HG02763 (cell line): ENCODE measurements at regions not wholly inside any gene's neighbourhood (a gene's known extent, or its start where the extent isn't known, plus 50 kb on each side); places are given as distances from the start of the nearest gene placed in this dataset.

ENCODE experiments used
- ATAC-seq: cut with Tn5 transposase; IDR thresholded peaks from one replicate; pipeline ENCODE4 v1.9.1; 2021; ENCODE audit warnings: mild to moderate bottlenecking, moderate library complexity; ENCODE audit not compliant: unreplicated experiment

DNA sequence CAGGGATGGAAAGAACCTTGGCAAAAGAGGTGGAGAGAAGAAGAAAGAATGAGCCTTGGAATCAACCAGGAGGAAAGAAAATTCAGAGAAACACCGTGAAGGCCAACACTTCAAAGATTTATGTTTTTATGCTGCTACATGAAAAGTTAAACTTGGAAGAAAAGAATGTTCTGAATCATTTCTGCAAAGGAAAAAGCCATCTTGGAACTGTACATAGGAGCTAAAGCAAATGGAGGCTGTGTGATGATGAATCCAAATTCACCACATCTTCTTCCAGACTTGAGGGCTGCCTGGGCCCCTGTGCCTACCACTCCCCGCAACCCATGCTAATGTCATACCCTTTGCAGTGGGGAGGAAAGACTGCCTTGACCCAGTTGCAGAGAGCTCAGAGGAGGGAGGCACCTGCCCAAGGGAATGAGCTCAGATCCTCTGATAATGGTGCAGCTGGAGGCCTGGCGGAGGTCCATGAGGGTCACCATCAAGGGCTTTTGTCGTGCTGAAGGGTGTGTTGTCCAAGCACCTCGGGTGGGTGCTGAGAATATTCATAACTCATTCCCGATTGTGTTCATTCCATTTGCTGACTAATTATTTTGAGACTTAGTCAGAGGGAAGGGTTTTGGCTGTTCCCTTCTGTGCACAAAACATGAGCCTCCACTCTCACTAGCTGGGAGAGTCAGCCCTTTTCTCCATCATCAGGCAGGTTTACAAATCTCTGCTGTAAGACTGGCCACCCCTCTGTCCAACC is 245.8 kb upstream of the JAG1 start:
- no peak for ATAC-seq

DNA sequence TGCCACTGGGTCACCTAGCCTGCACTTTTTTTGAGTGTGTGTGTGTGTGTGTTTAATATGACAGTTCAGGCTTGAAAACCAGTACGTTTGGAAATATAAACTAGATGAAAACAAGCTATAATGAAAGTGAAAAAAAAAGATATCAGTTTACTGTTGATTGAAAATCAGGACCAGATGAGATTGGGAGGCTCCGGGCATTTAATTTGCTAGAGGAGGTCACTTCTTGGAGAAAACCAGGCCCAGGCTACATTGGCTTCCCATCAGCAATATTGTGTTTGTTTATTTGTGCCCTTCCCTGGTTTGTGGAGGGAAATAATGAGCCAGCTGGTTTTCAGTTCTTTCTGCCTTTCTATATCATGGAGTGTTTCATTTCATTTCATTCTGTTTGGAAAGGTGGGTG is 246.6 kb upstream of the JAG1 start:
- ATAC-seq, result no peak

DNA sequence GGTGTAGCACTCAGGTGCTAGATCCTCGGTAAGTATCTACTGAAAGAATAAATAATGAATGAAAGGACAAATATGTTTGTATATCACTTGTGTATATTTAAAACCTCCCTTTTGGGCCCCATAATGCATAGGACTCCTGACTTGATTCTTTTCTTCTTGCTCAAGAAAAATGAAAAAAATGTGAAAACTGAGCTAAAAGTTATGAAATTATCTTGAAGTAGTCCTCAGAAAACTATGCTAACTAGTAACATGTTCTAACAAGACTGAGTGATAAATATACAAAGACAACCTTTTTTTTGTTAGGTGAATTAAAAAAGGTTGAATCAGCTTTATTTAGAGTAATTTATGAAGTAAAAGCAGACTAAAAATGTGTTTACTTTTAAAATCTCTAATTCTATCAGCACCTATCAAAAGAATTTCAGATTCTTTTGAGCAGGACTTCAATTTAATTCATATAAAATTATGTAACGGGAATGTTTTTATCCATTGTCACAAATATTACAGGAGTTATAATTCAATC is 247.8 kb upstream of the JAG1 start:
- ATAC-seq, result no peak

DNA sequence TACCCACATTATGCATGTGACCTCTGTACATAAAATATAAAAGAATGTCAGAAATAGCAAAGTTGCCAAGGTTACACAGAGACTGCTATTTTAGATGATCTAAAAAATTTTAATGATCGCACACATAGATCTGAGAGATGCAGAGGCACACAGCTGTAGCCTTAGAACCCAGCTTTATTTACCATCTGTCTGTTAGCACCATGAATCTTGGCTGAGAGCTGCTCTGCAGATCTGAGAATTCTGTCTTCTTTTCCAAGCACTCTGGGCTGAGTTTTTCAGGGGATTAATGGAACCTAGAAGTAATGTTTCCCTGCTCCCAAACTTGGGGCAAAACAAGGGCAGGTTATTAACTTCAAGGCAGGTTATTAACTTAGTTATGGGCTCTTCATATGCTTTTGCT is 248.7 kb upstream of the JAG1 start:
- ATAC-seq, result no peak

DNA sequence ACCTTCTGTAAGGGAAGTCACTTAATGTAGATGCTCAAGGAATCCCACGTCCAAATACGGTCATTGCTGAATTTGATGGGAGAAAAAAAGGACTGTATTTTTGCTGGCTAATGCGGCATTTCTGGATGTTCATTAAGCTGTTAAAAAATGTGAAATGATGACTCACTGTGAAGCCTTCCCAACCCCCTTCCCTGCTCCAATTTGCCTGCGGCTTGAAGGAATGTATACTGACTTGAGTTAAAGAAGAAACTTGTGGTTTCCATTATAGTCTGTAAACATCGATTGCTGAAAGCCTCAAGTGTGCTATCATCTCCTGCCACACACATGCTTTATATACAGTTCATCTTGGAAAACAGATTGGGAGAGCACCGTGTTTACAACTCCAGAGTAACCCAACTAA is 249.1 kb upstream of the JAG1 start:
- no peak for ATAC-seq

DNA sequence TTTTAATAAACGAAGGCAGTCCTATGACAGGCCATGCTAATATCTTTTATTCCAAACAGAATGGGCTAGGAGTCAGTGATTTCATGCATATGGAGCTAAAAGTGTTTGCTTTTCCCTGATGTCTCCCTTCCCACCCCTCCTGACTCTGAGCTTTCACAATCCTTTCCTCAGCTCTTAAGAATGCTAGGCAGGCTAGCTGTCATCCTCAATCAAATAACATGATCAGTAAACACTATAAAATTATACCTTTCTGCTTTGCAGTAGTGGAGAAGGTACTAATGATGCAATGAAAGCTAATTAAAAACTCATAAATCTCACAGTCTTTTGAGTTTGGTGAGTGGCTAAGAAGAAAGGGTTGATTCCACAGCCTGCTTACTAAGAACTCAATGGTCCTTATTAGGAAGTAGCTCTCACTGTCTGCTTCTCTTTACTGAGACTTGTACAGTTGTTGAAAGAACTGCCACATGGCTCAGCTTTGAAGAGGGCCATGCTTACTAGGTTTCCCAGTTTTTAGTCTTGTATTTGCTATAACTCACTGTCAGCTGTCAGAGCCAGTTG is 250.9 kb upstream of the JAG1 start:
- ATAC-seq, result no peak

DNA sequence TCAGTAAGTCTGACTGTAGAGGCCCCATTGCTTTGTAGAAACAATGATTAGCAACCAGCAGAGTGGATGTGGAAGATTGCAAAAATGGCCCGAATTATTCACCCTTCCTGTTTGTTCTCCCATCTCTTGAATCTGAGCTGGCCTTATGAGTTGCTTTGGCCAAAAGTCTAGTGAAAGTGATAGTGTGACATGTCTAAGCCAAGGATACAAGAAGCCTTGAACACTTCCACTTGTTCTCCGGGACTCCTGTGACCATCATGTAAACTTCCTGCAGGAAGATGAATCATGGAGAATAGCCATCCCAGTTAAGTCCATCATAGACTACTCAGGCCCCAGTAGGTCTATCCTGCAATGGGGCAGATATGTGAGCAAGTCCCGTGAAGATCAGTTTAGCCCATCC is 252.0 kb upstream of the JAG1 start:
- ATAC-seq, result no peak

DNA sequence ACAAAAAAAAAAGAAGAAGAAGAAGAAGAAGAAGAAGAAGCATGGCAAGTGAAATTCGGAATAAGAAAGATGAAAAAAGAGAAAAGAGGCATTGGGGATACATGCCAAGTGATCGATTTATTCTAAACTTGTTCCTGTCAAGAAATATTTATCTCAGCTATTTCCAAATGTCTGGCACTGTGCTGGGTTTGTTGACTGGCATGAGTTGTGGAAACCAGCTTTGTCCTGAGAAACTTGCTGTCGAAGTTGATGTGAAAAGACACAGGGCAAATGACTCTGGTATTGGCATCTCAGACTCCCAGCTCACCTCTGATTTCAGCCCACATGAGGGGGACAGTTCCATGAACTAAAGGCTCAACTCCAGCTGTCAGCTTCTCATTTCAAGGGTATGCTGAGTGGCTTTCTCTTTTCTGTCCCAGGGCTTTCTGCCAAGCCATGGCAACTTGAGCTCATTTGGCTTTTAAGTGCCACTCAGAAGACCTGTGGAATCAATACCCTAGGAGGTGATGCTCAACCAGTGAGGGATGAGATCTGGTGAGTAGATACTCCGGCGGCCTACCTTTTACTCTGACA is 253.3 kb upstream of the JAG1 start:
- ATAC-seq, result no peak

DNA sequence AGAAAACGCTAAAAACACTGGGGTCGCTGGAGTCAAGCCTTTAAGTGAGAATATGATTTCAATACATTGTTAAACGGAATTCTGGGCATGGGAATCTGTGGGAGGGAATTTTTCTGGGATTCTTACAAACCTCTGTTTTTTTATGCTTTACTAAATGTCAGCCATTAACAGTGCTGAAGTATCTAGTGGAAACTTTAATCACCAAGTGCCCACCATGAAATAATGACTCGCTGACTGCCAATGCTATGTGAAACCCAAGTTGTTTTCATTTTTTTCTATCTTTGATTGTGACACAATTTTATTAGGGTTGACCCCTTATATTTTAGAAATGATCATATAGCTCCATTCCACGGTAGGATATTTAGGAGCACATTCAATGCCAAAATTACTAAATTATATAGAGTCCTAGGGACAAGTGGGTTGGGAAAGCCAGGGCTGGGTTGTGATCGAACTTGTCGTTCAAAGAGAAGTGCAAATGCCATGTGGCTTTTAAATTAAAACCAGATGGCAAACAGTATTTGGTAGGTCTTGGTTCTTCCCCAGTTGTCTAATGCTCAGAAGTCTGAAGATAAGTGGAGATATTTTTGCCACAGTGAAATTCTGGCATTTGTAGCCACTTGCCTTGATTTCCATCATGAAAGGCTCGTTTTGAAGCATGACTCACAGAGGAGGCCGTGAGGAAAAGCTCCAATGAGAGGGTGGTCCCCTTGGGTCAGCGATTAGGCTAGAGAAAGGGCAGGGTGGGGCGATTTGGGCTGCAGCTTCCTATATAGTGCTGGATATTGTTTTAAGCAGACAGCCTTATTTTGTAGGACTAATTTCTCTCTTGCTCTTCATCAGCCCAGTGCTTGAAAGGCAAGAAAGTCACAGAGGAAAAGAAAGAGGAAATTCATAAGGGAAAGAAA is 254.4 kb upstream of the JAG1 start:
- ATAC-seq, result no peak

DNA sequence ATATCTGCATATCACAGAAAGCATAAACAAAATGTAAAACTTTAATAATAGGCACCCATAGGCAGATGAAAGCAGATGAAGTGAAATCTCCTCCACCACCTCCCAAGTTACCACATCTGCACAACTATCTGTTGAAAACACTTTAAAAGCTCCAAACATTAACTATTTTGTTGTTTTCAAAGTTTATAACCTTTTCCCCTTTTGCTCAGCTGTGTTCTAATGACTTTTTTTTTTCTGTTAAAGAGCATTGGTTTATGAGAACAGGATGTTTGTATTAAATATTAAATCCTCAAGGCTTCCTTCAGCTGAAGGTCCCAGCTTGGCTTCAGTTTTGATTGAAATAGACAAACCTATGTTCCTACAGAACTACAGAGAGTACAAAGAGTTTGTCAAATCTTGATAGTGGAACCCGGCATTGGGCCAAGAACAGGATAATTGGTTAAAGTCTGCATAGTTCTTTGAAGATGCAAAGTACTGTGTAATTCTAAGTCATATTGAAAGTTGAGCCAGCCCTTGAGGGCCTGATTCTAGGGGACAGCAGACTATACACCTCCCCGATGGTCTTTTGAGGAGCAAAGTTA is 255.1 kb upstream of the JAG1 start:
- no peak for ATAC-seq

DNA sequence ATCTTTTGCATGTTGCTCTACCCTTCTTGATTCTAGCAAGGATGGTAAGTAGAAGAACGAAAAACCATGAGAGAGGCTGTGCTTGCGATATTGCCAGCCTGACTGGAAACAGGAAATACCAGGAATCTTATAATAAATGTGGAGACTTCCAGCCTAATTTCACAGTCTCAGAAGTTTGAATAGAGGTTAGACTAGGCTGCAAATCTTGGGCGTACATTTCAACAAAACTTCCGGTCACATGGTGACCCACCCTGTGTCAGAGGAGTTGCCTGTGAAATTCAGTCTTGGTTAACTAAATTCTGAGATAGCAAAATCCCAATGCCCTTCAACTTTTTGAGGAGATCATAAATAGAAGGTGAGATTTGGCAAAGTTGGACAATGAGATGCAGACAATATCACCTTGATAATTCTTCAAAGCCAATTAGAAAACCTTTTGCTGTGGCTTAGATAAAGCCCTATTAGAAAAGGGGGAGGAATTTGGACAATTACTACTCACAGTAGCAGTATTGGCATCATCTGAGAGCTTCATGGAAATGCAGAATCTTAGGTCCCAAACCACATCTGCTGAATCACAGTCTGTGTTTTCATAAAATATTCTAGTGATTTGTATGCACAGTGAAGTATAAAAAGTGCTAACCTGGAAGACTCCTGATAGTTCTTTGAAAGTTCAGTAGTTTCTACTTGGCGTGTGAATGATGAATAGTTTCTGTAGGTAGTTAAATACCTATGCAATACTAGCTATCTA is 262.0 kb upstream of the JAG1 start:
- no peak for ATAC-seq

DNA sequence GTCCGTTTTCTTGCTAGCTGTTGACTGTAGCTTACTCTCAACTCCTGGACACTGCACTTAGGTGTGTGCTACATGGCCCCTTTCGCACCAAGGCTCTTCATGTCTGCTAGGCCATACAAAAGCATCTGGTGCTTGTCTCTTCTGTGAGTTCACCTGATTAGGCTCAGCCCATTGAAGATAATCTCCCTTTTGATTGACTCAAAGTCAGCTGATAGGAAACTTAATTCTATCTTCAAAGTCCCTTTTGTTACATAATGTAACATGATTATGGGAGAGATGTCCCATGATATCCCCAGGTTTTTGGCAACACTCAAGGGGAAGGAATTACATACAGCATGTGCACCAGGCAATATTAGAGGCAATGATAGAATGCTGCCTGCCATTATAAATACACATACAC is 263.0 kb upstream of the JAG1 start:
- ATAC-seq, result no peak

DNA sequence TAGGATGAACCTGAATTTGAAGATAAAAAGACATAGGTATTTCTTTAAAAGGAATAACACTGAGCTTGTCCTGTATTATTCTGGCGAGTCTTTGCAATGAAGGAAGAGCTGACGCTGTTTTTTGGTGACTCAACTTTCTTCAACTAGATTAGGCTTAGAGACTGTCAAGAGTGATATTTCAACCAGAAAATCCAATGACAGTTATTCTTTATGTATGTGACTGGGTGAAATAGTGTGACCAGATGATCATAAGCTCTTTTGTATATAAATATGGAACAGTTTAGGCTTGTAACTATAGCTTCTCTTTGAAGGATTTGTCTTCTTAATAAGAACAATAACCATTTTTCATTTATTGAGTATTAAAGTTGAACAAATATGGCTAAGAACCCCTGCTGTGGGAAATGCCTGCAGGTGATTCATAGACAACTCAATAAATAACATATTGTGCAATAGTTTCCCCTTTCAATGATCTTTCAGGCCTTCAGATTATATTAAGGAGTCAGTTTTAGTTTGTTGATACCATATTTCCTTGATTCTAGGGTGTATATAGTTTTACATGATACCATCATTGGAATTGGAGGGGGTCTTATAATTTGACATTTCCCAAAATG is 265.6 kb upstream of the JAG1 start:
- ATAC-seq, result no peak

DNA sequence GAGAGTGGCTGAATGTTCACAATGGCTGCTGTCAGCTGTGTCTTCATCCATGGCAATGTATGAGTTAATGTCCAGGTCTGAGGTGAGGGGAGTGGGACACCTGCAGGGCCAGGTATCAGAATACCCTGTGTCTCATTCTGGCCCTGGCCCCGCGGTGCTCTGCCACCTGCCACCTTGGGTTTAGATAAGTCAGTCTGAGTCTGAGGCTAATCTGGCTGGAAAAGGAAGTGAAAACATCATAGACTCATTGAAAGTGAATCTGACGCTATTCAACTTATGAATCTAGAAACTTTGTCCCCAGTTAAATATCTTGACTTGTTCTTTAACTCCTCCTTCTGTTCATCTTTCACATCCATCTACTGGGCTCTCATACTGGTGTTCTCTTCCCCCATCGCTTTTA is 267.1 kb upstream of the JAG1 start:
- ATAC-seq, result peak; percentile 95

DNA sequence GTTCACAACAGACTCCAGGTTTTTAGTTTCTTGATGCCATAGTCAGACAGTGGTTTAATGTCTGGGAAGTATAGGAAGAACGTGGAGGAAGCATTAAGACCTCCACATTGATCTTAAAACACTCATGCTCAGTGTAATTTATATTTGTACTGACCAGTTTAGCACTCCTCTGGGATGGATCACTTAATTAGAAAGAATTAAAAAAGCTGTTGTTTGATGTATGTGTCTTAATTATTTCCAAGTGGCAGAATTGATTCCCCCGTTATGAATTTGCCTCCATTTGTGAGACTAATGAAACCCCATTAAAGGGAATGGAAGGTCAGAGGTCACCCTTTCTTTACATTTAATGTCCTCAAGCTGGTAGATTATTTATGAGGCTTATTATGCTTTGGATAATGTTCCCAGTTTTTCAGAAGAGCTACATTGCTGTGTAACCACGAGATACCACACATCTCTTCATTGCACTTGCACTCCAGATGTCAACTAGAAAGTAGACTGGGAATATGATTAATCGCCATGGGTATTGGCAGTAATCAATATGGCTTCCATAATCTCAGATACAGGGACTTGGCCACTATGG is 270.0 kb upstream of the JAG1 start:
- no peak for ATAC-seq

DNA sequence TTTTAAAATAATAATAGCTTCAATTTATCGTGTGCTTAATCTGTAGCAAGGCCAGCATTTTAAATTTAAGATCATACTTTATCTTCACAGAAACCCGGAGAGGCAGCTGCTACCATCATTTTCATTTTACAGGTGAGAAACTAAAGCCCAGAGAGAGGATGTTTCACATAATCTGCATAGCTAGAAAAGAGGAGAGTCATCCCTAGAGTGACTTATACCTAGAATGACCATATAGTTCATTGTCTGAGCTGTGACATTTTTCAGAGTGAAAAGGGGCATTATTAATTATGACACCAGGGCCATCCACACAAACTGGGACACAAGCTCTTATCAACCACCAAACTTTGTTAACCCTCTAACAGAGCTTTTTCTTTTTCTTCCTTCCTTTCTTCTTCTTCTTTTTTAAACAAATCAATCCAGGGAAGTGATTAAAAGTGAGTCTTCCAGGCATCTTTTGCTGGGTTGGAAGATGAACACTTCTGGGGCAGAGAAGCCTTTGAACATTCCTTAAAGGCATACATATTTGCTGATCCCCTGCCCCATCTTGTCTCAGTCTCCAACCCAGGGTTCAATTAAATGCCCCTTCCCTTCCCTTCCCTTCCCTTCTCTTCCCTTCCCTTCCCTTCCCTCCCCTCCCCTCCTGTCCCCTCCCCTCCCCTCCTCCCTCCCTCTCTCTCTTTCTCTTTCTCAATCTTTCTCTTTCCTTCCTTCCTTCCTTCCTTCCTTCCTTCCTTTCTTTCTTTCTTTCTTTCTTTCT is 272.5 kb upstream of the JAG1 start:
- ATAC-seq, result no peak

DNA sequence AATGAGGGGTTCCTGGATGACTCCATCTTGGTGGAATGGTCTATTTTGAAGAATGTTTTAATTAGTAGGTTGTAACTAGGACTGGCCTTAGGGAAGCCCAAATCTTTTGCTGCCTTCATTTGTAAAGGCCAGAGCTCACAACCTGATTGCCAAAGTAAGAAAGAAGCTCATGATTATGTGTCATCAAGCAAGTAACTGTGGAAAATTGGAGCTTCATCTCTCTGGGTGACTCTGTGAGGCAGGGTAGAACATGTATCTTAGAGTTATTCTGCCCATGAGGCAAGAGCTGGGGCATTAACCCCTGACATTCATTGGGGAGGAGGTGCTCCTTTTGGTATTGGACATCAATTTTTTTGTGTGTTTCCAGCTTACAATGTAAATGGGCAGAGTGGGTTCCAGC is 273.9 kb upstream of the JAG1 start:
- no peak for ATAC-seq

DNA sequence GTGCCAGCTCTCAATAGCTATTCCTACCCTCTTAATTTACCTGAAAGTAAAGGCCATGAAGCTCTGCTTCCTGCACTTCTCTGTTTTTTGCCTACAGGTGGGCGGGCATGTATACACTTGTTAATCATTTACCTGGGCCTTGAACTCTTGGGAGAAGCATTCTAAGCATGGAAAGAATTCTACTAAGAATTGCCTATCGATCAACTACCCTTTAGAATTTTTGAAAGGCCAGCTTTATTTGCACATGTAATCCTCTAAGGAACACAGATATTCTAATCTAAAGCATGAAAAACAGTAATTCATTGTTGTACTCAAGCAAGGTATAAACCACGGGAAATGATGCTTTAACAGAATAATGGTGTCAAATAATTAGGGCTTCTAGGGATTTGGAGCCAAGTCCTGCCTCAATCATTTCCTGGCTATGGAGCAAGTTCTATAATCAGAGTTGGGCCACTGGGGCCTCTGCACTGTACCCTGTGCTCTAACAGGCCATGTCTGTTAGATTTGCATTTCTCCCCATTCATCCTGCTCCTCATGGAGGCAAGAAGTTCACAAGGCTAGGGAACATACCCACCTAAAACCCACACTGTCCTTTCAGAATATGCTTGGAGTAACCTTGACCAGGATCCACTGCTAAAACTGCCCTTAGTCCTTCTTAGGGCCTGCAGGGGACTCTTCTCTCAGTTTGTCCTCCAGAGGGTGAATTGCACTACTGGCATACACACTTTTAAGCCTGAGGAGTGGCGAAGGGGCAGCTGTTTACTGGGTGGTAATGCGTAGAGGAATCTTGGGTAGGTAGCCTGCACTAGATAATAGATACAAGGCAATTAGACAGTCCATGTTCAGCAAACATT is 276.4 kb upstream of the JAG1 start:
- no peak for ATAC-seq
